HAP-1 (cell line): ENCODE measurements at regions not wholly inside any gene's neighbourhood (a gene's known extent, or its start where the extent isn't known, plus 50 kb on each side); places are given as distances from the start of the nearest gene placed in this dataset.

Experiments
- DNase-seq, 2 experiments: peaks; one replicate each; pipeline ENCODE4 v3.0.0-alpha.2; 2016 to 2020; ENCODE audit warnings: low spot score in 2 of 2
- H3K27me3 ChIP-seq: fragments of 250-450 bp; sonication (Bioruptor Pico); 2 replicates; pipeline ENCODE4 v1.5.1; 2020; ENCODE audit warnings: low read depth, mild to moderate bottlenecking, moderate library complexity
- H3K36me3 ChIP-seq: fragments of 250-450 bp; sonication (Bioruptor Pico); replicated peaks from 2 replicates; pipeline ENCODE4 v1.5.1; 2020; ENCODE audit warnings: mild to moderate bottlenecking
- H3K4me1 ChIP-seq: fragments of 250-450 bp; sonication (Bioruptor Pico); 2 replicates; pipeline ENCODE4 v1.5.1; 2020; ENCODE audit warnings: mild to moderate bottlenecking
- H3K4me3 ChIP-seq: fragments of 250-450 bp; sonication (Bioruptor Pico); 2 replicates; pipeline ENCODE4 v1.5.1; 2020; ENCODE audit warnings: mild to moderate bottlenecking, moderate library complexity
- H3K9me3 ChIP-seq: fragments of 250-450 bp; sonication (Bioruptor Pico); 2 replicates; pipeline ENCODE4 v1.5.1; 2020; ENCODE audit warnings: mild to moderate bottlenecking, moderate library complexity
- in situ Hi-C: fragments of 300-500 bp; cut with MboI; formaldehyde crosslinking; loops from 3 replicates; pipeline ENCODE4 v1.14.3; 2020; ENCODE audit warnings: low sequenced_read_pairs, inconsistent platforms, mixed read lengths

DNA sequence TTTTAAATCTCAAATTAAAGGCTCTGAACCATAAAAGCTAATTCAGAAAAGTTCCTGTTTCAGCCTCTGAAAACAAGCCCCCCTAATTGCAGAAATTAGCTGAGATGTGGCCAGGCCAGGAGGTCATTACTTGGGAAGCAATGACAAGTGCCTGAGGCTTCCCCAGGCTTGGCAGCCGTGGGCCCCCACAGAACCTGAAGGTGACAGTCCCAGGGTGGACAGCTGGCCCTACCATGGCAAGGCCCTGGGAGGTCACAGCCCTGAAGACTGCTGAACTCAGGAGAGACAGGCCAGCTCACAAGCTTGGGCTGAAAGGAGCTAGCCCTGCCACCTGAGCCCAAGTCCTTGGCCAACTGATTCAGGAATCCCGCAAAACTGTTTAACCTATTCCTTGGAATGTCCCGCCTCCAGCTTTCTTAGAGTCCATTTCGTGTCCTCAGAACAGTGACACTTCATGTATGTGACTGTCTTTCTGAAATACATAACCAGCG lies 54.3 kb upstream of the PKDCC start:
- no peaks in the 10 kb centered on the region for H3K27me3 ChIP-seq

DNA sequence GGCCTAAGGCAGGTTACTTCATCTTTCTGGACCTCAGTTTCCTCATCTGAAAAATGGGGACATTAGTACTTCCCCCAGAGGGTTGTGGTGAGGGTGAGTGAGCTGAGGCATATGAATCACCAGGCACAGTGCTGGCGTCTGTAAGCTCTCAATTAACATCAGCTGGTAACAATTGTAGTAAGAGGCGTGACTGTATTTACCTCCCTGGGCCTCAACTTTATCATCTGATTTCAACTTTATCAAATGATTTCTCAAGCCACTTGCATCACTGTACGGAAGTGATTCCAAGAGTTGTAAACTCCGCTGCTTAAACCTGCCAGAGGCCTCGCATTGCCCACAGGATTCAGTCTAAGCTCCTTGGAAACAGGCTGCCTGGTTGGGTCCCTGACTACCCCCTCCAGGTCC lies 53.6 kb upstream of the PKDCC start:
- DNase-seq, result no peak
- in situ Hi-C loops, result no loop called here
- Histone ChIP-seq H3K27me3 (no peaks in the 10 kb centered on the region), H3K4me1 (no peaks in the 10 kb centered on the region), H3K9me3 (no peaks in the 10 kb centered on the region), H3K36me3 (no peaks in the 10 kb centered on the region), H3K4me3 (no peak overlapping the region)

More for the DNA sequence above, 54.3 kb upstream of the PKDCC start:
- DNase-seq, result no peak
- Histone ChIP-seq H3K4me1 (no peaks in the 10 kb centered on the region), H3K9me3 (no peaks in the 10 kb centered on the region), H3K36me3 (no peaks in the 10 kb centered on the region), H3K4me3 (no peak overlapping the region)
- in situ Hi-C loops, result no loop called here

DNA sequence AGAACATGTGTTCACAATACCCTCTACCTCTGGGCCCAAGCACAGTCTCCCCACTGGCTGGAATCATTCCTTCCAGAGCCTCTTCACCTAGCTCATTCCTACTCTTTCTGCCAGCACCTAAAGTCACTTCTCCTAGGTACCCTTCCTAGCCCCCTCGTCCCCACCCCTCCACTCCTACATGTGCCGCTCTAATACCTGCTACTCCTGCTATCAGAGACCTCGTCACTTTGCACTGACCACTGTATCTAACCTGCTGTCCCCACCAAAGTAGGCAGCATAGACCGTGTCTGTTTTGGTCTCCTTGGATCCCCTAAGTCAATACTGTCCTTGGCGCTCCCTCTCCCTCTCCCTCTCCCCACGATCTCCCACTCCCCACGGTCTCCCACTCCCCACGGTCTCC lies 53.2 kb upstream of the PKDCC start:
- in situ Hi-C loops, result no loop called here
- no peak for DNase-seq
- Histone ChIP-seq H3K36me3 (no peaks in the 10 kb centered on the region), H3K4me3 (no peak overlapping the region), H3K27me3 (no peaks in the 10 kb centered on the region), H3K9me3 (no peaks in the 10 kb centered on the region), H3K4me1 (no peaks in the 10 kb centered on the region)

DNA sequence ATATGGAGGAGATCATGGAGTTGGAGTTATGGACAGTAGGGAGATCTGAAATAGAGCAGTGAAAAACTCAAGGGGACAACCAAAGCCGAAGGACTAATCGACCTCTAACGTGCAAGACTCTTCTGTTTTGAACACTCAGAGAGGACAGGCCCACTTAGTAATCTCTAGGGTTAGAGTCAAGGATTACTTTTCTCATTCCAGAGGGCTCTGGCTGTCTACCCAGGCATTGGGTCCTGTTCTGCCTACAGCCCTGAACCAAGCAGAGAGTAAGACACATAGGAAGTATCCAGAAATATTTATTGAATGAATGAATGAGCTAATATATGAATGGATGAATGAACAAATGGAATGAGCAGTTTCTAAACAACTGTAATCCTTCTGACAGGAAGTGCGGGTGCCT lies 50.3 kb upstream of the PKDCC start:
- no peak overlapping the region for H3K4me3 ChIP-seq
- H3K27me3 ChIP-seq, result no peaks in the 10 kb centered on the region; the same call in 1 of the 2 replicates
- no peaks in the 10 kb centered on the region for H3K4me1 ChIP-seq
- H3K9me3 ChIP-seq, result no peaks in the 10 kb centered on the region
- in situ Hi-C loops, result no loop called here
- no peaks in the 10 kb centered on the region for H3K36me3 ChIP-seq
- DNase-seq, result no peak
